Body of pancreas (tissue), 4 donors: ENCODE measurements at regions not wholly inside any gene's neighbourhood (a gene's known extent, or its start where the extent isn't known, plus 50 kb on each side); places are given as distances from the start of the nearest gene placed in this dataset.

Experiments
- ATAC-seq: fragments of 150-250 bp; one replicate; pipeline ENCODE4 v1.9.1; 2016
- DNase-seq, 4 donors: peaks; one replicate each; pipeline ENCODE4 v3.0.0-alpha.2; 2019
- H3K27ac ChIP-seq, 4 donors: fragments of 200-600 bp; sonication (generic); 1 replicate in 3 of 4; 2 replicates in 1 of 4; pipeline versions ENCODE4 v1.5.1 to v1.6.1; 2016 to 2019; ENCODE audit warnings: mild to moderate bottlenecking in 1 of 4, mixed read lengths in 1 of 4, moderate library complexity in 1 of 4
- H3K27me3 ChIP-seq, 2 donors: fragments of 200-600 bp; sonication (generic); one replicate each; pipeline ENCODE4 v1.6.0; 2016; ENCODE audit warnings: mild to moderate bottlenecking in 1 of 2
- H3K36me3 ChIP-seq, 2 donors: fragments of 200-600 bp; sonication (generic); replicated peaks in 1 of 2; 2 replicates each; pipeline ENCODE4 v1.5.1; 2016; ENCODE audit warnings: low read depth in 2 of 2; ENCODE audit not compliant: insufficient read depth in 1 of 2
- H3K4me1 ChIP-seq: fragments of 200-600 bp; sonication (generic); one replicate; pipeline ENCODE4 v1.6.0; 2016
- H3K4me3 ChIP-seq, 2 donors: fragments of 200-600 bp; sonication (generic); 1 replicate in 1 of 2; 2 replicates in 1 of 2; pipeline ENCODE4 v1.5.1; 2016 to 2019
- H3K9me3 ChIP-seq, 3 donors: fragments of 200-600 bp; sonication (generic); 1 replicate in 2 of 3; 2 replicates in 1 of 3; pipeline ENCODE4 v1.5.1; 2016
- CTCF ChIP-seq, 7 experiments: fragments of 450-650 bp in 4 of 7; fragments of 200-600 bp in 3 of 7; sonication (generic) in 3 of 7; IDR thresholded peaks; one replicate each; pipeline ENCODE4 v1.5.1; 2016 to 2019; ENCODE audit warnings: antibody characterized with exemption in 7 of 7
- POLR2A ChIP-seq, 3 donors: fragments of 450-650 bp; IDR thresholded peaks; one replicate each; pipeline ENCODE4 v1.6.1; 2016; ENCODE audit warnings: antibody characterized with exemption in 3 of 3, mild to moderate bottlenecking in 2 of 3
- WGBS, 2 donors: methylation state at CpG; one replicate each; pipeline ENCODE4 v1.1.5; 2017; 5-methylcytosine and 5-hydroxymethylcytosine counted together
- intact Hi-C: fragments of 100-400 bp; cut with DNase I; formaldehyde crosslinking; loops from one replicate; pipeline ENCODE4 v1.15.1; 2023

- H3K27ac ChIP-seq = no peak overlapping the region
Measured at GRCh38 chr2:22996911-22997310, 388.1 kb upstream of the KLHL29 start.

GRCh38 chr2:22998359-22998758 is 386.6 kb upstream of the KLHL29 start:
- Histone ChIP-seq H3K27ac (no peak overlapping the region), H3K9me3 (no peaks in the 10 kb centered on the region), H3K36me3 (no peaks in the 10 kb centered on the region), H3K27me3 (no peaks in the 10 kb centered on the region), H3K4me1 (no peaks in the 10 kb centered on the region), H3K4me3 (no peak overlapping the region)
- TF ChIP-seq CTCF (IDR thresholded peaks at IDR 0.05) (no peak), POLR2A (IDR thresholded peaks at IDR 0.05) (no peak)
- intact Hi-C loops = no loop called here
- no peak for DNase-seq
- no peak for ATAC-seq
- WGBS, 2 donors = 70 to 76% methylated on average over 3 of the region's 3 CpGs

More at GRCh38 chr2:22996911-22997310, 388.1 kb upstream of the KLHL29 start:
- Histone ChIP-seq H3K9me3 (no peaks in the 10 kb centered on the region), H3K27me3 (no peaks in the 10 kb centered on the region), H3K36me3 (no peaks in the 10 kb centered on the region), H3K4me3 (no peak overlapping the region), H3K4me1 (no peaks in the 10 kb centered on the region)
- 73 to 85% methylated on average over 2 of the region's 2 CpGs for WGBS, 2 donors
- TF ChIP-seq CTCF (IDR thresholded peaks at IDR 0.05) (no peak), POLR2A (IDR thresholded peaks at IDR 0.05) (no peak)
- ATAC-seq (no peak), DNase-seq (no peak)
- intact Hi-C loops = no loop called here

- TF ChIP-seq POLR2A (IDR thresholded peaks at IDR 0.05) (no peak), CTCF (IDR thresholded peaks at IDR 0.05) (no peak)
- H3K27me3 ChIP-seq = no peaks in the 10 kb centered on the region
- intact Hi-C loops = no loop called here
- no peak overlapping the region for H3K27ac ChIP-seq
- no peaks in the 10 kb centered on the region for H3K9me3 ChIP-seq
- DNase-seq = no peak
- 71 to 74% methylated on average over 4 of the region's 4 CpGs for WGBS, 2 donors
- no peak overlapping the region for H3K4me3 ChIP-seq
- no peak for ATAC-seq
- no peaks in the 10 kb centered on the region for H3K36me3 ChIP-seq
- H3K4me1 ChIP-seq = no peaks in the 10 kb centered on the region
Measured at GRCh38 chr2:22999951-23000350, 385.0 kb upstream of the KLHL29 start.

- ATAC-seq (no peak), DNase-seq (no peak)
- TF ChIP-seq CTCF (IDR thresholded peaks at IDR 0.05) (peak in 1 of 7 experiments; percentile 1), POLR2A (IDR thresholded peaks at IDR 0.05) (no peak)
- H3K27ac ChIP-seq = no peak overlapping the region
- intact Hi-C loops = no loop called here
- no peak overlapping the region for H3K4me3 ChIP-seq
- 76 to 80% methylated on average over 1 of the region's 1 CpG for WGBS, 2 donors
- no peaks in the 10 kb centered on the region for H3K9me3 ChIP-seq
- H3K4me1 ChIP-seq = no peaks in the 10 kb centered on the region
- H3K27me3 ChIP-seq = no peaks in the 10 kb centered on the region
- H3K36me3 ChIP-seq = no peaks in the 10 kb centered on the region
Measured at GRCh38 chr2:23002234-23002633, 382.7 kb upstream of the KLHL29 start.

GRCh38 chr2:23005469-23005868 is 379.5 kb upstream of the KLHL29 start:
- H3K9me3 ChIP-seq = no peaks in the 10 kb centered on the region
- WGBS, 2 donors = 92% methylated on average over 4 of the region's 4 CpGs
- intact Hi-C loops = no loop called here
- ATAC-seq (no peak), DNase-seq (no peak)
- H3K36me3 ChIP-seq = no peaks in the 10 kb centered on the region
- no peak overlapping the region for H3K27ac ChIP-seq
- H3K27me3 ChIP-seq = no peaks in the 10 kb centered on the region
- TF ChIP-seq POLR2A (IDR thresholded peaks at IDR 0.05) (no peak), CTCF (IDR thresholded peaks at IDR 0.05) (no peak)
- no peak overlapping the region for H3K4me3 ChIP-seq
- no peaks in the 10 kb centered on the region for H3K4me1 ChIP-seq
